ENCODE measurements at regions not wholly inside any gene's neighbourhood (a gene's known extent, or its start where the extent isn't known, plus 50 kb on each side); places are given as distances from the start of the nearest gene placed in this dataset.

DNA sequence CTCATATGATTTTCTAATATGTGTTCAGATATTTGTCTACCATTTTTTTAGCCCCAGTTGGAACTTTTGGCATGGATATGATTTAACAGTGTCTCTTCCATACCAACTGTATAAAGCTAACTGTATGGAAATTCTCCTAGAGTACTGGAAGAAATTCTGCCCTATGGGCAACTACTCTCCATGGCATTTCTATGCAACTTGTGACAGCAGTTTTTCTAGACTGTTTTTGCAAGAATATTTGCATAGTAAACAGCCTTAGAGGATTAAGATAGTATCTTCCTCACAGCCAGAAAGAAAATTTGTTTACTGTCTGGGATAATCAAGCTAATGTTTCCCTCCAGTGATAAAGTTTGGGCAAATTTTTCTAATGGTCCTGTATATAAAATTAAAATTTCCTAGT, 119.9 kb upstream of the PCDH17 start:
- no peaks in the 10 kb centered on the region for H3K9me3 ChIP-seq
- no peaks in the 10 kb centered on the region for H3K27me3 ChIP-seq
- H3K4me3 ChIP-seq (ENCODE audit: low read depth, low read length), result no peak overlapping the region
- TF ChIP-seq, protein P1, sequence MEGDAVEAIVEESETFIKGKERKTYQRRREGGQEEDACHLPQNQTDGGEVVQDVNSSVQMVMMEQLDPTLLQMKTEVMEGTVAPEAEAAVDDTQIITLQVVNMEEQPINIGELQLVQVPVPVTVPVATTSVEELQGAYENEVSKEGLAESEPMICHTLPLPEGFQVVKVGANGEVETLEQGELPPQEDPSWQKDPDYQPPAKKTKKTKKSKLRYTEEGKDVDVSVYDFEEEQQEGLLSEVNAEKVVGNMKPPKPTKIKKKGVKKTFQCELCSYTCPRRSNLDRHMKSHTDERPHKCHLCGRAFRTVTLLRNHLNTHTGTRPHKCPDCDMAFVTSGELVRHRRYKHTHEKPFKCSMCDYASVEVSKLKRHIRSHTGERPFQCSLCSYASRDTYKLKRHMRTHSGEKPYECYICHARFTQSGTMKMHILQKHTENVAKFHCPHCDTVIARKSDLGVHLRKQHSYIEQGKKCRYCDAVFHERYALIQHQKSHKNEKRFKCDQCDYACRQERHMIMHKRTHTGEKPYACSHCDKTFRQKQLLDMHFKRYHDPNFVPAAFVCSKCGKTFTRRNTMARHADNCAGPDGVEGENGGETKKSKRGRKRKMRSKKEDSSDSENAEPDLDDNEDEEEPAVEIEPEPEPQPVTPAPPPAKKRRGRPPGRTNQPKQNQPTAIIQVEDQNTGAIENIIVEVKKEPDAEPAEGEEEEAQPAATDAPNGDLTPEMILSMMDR (IDR thresholded peaks at IDR 0.05; ENCODE audit: low read depth, low read length), result no peak
- no peaks in the 10 kb centered on the region for H3K4me1 ChIP-seq
- H3K36me3 ChIP-seq, result no peaks in the 10 kb centered on the region
- no peak for DNase-seq

DNA sequence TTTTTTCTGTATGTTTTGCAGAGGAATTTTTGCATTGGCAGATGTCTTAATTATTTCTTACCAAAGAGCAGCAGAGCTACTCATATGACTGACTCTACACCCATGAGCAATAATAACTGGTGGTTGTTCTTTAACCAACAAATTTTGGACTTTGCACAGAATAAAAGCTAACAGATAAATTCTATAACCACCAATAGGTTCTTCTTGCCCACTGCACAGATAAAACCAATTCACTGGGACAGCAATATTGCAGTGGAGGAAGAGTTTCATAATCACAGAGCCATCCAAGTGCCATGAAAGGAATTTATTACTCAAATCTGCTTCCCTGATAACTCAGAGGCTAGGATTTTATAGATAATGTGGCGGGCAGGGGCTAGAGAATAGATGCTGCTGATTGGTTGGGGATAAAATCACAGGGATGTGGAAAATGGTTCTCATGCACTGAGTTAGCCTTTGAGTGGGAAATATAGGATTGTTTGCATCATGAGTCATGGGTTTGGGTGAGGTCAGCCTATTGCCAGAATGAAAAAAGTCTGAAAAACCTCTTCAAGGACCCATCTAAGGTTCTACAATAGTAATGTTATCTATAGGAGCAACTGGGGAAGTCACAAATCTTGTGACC, 104.3 kb upstream of the PCDH17 start:
- Histone ChIP-seq H3K4me1 (0 out of 2 replicates have a peak, but pooled peaks cover 4% of the 10 kb centered on the region), H3K27me3 (no peaks in the 10 kb centered on the region), H3K4me3 (ENCODE audit: low read depth, low read length) (no peak overlapping the region), H3K9me3 (no peaks in the 10 kb centered on the region), H3K36me3 (no peaks in the 10 kb centered on the region)
- no peak for DNase-seq
- TF ChIP-seq, protein P1 (IDR thresholded peaks at IDR 0.05; ENCODE audit: low read depth, low read length), result no peak

DNA sequence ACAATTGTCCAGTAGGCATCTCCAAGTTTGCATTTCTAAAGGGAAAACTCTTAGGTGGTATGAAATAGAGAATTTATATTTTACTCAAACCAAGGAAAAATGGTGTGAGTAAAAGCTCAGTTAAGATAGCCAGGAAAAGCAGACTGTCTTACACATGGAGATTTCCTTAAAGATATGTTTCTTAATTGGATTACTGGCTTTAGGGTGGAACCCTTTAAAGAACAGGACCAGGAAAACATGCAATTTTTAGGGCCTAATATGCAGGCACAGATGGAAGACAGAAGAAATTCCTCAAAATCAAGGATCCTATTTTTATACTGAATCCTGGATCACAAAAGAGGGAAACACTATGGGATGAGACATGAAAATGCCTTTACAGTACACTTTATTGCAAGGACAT, 100.3 kb upstream of the PCDH17 start:
- TF ChIP-seq, protein P1 (IDR thresholded peaks at IDR 0.05; ENCODE audit: low read depth, low read length), result no peak
- Histone ChIP-seq H3K4me3 (ENCODE audit: low read depth, low read length) (no peak overlapping the region), H3K36me3 (no peaks in the 10 kb centered on the region), H3K4me1 (0 out of 2 replicates have a peak, but pooled peaks cover 4% of the 10 kb centered on the region), H3K9me3 (no peaks in the 10 kb centered on the region), H3K27me3 (no peaks in the 10 kb centered on the region)
- no peak for DNase-seq

DNA sequence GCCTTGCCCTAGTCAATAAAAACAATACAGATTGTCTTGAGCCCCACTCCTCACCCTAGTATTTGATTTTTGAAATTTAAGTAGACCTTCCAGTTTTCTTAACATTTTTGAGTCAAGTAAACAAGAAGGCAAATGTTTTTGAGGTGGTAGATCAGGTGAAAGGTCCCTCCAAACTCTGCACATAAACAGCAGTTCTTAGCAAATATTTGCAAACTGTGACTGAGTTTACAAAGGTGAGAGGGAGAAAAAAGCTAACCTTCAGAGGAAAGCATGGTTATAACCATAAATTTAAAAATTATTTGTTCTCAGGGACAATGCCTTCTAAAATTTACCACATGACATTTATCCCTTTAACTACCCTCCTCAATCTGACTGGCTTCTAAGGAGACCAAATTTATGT, 84.6 kb upstream of the PCDH17 start:
- TF ChIP-seq, protein P1 (IDR thresholded peaks at IDR 0.05; ENCODE audit: low read depth, low read length), result no peak
- Histone ChIP-seq H3K27me3 (no peaks in the 10 kb centered on the region), H3K4me1 (no peaks in the 10 kb centered on the region), H3K36me3 (no peaks in the 10 kb centered on the region), H3K4me3 (ENCODE audit: low read depth, low read length) (no peak overlapping the region), H3K9me3 (no peaks in the 10 kb centered on the region)
- DNase-seq, result no peak

DNA sequence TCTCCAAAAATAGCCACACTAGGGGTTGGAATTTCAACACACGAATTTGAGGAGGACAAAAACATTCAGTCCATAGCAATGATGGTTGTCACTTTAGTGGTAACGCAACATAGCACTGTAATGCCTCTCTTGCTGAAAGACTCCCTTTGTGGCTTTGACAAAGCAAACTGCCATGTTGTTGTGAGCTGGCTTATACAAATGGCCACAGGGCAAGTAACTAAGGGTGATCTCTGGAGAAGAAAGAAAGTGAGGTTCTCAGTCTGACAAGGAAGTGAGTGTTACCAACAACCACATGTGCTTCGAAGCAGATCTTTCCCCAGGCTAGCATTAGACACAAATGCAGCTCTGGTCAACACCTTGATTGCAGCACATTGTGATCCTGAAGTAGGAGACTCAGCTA, 79.1 kb upstream of the PCDH17 start:
- H3K4me3 ChIP-seq (ENCODE audit: low read depth, low read length), result no peak overlapping the region
- no peak for DNase-seq
- TF ChIP-seq, protein P1 (IDR thresholded peaks at IDR 0.05; ENCODE audit: low read depth, low read length), result no peak
- no peaks in the 10 kb centered on the region for H3K27me3 ChIP-seq
- H3K9me3 ChIP-seq, result no peaks in the 10 kb centered on the region
- no peaks in the 10 kb centered on the region for H3K4me1 ChIP-seq
- no peaks in the 10 kb centered on the region for H3K36me3 ChIP-seq

DNA sequence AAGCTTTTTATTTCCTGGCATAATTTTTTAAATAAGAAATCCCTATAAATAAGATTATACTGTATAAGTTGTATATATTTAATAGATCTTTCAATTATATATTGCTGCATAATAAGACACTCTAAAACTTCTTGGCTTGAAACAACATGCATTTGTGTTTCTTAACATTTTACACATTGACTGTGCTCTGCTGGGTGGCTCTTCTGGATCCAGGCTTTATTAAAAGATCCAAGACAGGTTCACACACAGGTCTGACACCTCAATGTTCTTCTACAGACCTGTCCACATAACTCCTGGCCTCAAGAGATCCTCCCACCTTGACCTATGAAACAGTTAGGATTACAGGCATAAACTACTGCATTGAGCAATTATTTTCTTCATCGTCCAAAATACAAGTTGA, 77.6 kb upstream of the PCDH17 start:
- H3K4me1 ChIP-seq, result no peaks in the 10 kb centered on the region
- TF ChIP-seq, protein P1 (IDR thresholded peaks at IDR 0.05; ENCODE audit: low read depth, low read length), result no peak
- no peaks in the 10 kb centered on the region for H3K9me3 ChIP-seq
- H3K27me3 ChIP-seq, result no peaks in the 10 kb centered on the region
- no peaks in the 10 kb centered on the region for H3K36me3 ChIP-seq
- DNase-seq, result no peak
- H3K4me3 ChIP-seq (ENCODE audit: low read depth, low read length), result no peak overlapping the region

Data from BE2C (cell line).